Lower leg skin (tissue), 4 donors: ENCODE measurements at regions not wholly inside any gene's neighbourhood (a gene's known extent, or its start where the extent isn't known, plus 50 kb on each side); places are given as distances from the start of the nearest gene placed in this dataset.
A peak's percentile ranks its signal among the peaks of the same experiment; 100 is the strongest.

ENCODE experiments used
- DNase-seq, 2 donors: peaks; one replicate each; pipeline ENCODE4 v3.0.0-alpha.2; 2019; ENCODE audit warnings: low spot score in 2 of 2
- H3K4me3 ChIP-seq: fragments of 200-600 bp; sonication (generic); 2 replicates; pipeline ENCODE4 v1.5.1; 2017; ENCODE audit warnings: mild to moderate bottlenecking, low read depth; ENCODE audit not compliant: poor library complexity, severe bottlenecking
- POLR2A ChIP-seq, 2 donors: fragments of 450-650 bp; IDR thresholded peaks; one replicate each; pipeline ENCODE4 v1.6.1; 2016 to 2017; ENCODE audit warnings: antibody characterized with exemption in 2 of 2, mild to moderate bottlenecking in 1 of 2, moderate library complexity in 1 of 2
- WGBS, 2 donors: methylation state at CpG; one replicate each; pipeline ENCODE4 v1.1.5; 2018; 5-methylcytosine and 5-hydroxymethylcytosine counted together
- intact Hi-C: fragments of 100-400 bp; cut with DNase I; formaldehyde crosslinking; loops from one replicate; pipeline ENCODE4 v1.15.0; 2023; ENCODE audit warnings: low total_unique reads
- TF ChIP-seq, protein P1 (sequence below), 3 donors: fragments of 450-650 bp; IDR thresholded peaks; one replicate each; pipeline ENCODE4 v1.5.1; 2016; ENCODE audit warnings: antibody characterized with exemption in 3 of 3, mild to moderate bottlenecking in 3 of 3, moderate library complexity in 2 of 3

DNA sequence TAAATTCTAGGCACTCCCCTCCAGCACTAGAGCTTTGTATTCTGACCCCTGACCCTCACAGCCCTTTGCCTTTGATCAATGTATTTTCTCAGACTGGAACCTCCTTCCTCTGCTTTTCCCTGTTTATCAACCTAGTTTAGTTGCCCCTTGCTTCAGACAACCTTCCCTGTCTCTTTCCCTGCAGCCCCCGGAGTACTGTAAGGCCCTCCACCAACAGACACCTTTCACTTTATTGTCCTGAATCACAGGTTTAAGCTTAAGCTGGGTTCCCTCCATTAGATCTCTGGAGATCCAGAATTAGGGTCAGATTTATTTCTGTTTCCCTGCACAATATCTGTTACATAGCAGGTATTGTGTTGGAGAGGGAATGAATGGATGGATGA, 140.2 kb downstream of the DDX1 start:
- peak in 1 of 2 donors; percentile 7 for DNase-seq
- WGBS, 2 donors: 89 to 92% methylated on average over 1 of the region's 1 CpG
- intact Hi-C loops: no loop called here
- H3K4me3 ChIP-seq: no peak overlapping the region
- no peak for TF ChIP-seq POLR2A (IDR thresholded peaks at IDR 0.05)
- TF ChIP-seq, protein P1, sequence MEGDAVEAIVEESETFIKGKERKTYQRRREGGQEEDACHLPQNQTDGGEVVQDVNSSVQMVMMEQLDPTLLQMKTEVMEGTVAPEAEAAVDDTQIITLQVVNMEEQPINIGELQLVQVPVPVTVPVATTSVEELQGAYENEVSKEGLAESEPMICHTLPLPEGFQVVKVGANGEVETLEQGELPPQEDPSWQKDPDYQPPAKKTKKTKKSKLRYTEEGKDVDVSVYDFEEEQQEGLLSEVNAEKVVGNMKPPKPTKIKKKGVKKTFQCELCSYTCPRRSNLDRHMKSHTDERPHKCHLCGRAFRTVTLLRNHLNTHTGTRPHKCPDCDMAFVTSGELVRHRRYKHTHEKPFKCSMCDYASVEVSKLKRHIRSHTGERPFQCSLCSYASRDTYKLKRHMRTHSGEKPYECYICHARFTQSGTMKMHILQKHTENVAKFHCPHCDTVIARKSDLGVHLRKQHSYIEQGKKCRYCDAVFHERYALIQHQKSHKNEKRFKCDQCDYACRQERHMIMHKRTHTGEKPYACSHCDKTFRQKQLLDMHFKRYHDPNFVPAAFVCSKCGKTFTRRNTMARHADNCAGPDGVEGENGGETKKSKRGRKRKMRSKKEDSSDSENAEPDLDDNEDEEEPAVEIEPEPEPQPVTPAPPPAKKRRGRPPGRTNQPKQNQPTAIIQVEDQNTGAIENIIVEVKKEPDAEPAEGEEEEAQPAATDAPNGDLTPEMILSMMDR (IDR thresholded peaks at IDR 0.05): no peak

DNA sequence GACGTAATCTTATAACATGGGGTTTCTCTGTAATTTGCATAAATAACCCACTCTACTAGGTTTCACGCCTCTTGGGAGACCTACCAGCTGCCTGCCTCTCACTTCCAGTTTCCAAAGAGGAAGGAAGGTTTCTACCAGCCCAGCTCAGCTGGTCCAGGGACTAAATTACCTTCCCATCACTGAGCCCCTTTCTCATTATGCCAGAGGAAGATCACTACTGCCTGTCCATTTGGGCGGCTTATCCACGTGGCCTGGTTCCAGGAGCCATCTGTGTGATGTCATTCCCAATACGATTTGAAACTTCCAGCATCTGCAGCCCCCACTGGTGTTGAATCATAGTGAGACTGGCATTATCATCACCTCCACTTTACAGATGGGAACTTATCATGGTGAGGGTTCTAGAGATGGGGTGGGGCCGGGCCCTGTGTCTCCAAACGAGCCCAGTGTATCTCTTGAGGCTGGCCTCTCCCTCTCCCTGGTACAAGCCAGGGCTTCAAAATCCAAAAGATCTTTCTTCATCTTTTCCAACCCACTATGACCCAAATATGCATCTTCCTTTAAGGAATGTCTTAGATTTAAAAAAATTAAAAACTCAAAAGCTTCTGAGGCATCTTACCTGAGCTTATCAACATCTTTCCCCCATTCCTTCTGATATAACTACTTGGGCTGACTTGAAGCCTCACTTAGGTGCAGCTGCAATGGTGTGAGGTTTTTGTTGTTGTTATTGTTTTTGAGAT, 140.8 kb downstream of the DDX1 start:
- no peak overlapping the region for H3K4me3 ChIP-seq
- intact Hi-C loops: no loop called here
- TF ChIP-seq POLR2A (IDR thresholded peaks at IDR 0.05): no peak
- TF ChIP-seq, protein P1 (IDR thresholded peaks at IDR 0.05): no peak
- peak in 1 of 2 donors; percentile 49 for DNase-seq
- 73 to 76% methylated on average over 7 of the region's 7 CpGs for WGBS, 2 donors

DNA sequence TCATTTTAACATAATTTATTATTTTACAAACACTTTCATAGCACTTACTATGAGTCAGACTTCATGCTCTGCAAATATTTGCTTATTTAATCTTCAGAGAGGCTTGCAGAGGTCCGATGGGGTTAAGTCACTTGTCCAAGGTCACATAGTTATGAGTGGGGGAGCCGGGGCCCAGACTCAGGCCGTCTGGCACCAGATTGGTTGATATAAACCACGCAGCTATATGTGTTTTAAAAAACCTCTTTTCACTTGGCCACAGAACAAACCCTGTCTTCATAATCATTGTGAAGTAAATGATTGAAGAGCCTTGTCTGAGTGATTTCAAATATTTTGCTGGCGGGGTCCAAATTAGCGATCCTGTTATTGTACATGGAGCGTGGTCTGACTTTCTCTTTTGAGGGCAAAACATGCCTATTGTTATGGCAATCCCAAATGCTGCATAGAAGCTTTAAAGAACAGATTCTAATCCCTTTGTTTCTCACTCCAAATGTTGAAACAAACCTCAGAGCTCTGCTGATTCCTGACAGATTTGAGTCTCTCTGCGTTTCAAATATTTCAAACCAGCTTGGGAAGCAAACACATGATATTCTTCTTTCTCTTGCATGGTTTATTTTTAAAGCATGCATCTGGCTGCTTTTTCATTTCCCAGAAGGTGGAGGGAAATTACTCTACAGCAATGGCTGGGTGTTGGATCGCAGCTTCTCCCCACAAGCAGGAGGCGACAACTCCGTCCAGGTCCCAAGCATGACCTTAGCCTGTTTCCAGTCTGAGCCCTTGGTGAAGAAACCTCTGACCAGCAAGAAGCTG, 142.4 kb downstream of the DDX1 start:
- peak in 1 of 2 donors; percentile 74 for DNase-seq

DNA sequence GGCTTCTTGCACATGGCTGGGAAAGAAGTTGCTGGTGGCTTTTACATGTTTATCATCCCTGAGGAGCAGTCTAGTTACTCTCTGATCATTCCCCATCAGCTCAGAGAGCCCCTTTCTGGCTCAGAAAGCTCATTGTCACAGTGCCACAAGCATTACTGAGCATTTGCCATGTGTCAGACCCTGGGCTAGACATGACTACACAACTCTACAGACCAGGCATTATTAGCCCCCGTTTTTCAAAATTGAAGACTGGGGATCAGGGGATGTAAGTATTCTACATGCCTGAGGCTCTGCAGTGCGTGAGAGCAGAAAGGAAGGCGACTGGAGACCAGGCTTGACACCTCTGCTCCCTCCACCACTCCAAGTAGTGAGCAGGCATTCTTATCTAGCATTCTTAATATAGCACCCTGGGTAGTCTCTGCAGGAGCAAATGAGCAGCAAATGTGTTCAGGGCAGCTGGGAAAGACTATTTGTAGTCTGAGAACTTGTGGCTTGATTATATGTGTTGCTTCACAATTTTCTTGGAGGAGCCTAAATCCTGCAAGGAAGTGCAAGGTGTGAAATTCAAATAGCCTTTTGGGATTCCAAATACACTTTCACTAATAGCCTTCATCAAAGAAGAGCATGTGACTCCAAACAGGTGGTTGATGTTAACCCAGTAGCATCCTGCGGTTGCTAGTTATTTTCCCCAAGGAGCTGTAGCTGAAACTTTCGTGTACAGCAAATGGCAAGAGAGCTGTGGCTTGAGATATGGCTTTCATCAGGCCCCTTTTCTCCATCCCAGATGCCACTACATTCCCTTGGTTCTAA, 143.2 kb downstream of the DDX1 start:
- no peak overlapping the region for H3K4me3 ChIP-seq
- 73 to 83% methylated on average over 5 of the region's 5 CpGs for WGBS, 2 donors
- intact Hi-C loops: no loop called here
- TF ChIP-seq, protein P1 (IDR thresholded peaks at IDR 0.05): no peak
- TF ChIP-seq POLR2A (IDR thresholded peaks at IDR 0.05): no peak
- peak in 1 of 2 donors; percentile 34 for DNase-seq

More for the DNA sequence above, 142.4 kb downstream of the DDX1 start:
- intact Hi-C loops: no loop called here
- TF ChIP-seq POLR2A (IDR thresholded peaks at IDR 0.05): no peak
- TF ChIP-seq, protein P1 (IDR thresholded peaks at IDR 0.05): no peak
- WGBS, 2 donors: 35 to 37% methylated on average over 11 of the region's 11 CpGs
- H3K4me3 ChIP-seq: no peak overlapping the region

DNA sequence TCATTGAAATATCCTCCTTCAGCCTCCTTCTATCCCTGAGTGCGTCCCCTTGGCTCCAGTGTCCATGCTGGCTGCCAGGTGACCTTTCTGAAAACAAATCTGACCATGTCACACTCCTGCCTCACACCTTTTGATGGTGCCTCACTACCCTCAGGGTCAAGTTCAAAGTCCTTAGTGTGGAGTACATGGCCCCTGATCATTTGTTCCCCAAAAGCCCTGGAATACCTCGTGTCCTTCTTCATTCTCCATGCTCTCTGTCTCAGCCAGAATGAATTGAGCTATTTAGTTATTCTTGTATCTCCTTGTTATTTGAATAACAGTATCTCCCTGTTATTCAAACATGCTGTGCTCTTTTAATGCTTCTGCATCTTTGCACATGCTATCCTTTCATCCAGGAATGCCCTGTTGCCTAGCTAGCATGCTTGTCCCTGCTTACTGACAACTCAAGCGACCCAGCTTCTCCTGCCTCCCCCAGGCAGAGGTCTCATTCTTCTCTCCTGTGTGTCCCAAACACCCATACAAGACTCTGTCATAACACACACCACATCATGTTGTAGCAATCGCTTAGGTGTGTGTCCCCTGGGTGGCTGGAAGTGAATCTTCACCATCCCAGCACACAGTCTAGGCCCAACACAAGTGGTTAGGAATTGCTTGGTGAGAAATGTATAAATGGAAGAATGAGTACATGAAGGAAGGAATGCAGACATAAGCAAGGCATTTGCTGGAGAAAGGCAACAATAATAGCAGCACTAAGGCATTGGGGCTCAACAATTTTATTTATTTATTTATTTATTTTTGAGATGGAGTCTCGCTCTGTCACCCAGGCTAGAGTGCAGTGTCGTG, 144.0 kb downstream of the DDX1 start:
- 93 to 94% methylated on average over 6 of the region's 6 CpGs for WGBS, 2 donors
- H3K4me3 ChIP-seq: no peak overlapping the region
- peak in 1 of 2 donors; percentile 25 for DNase-seq
- intact Hi-C loops: no loop called here
- no peak for TF ChIP-seq POLR2A (IDR thresholded peaks at IDR 0.05)
- TF ChIP-seq, protein P1 (IDR thresholded peaks at IDR 0.05): no peak
